Brain microvascular endothelial cell (primary cell): ENCODE measurements at regions not wholly inside any gene's neighbourhood (a gene's known extent, or its start where the extent isn't known, plus 50 kb on each side); places are given as distances from the start of the nearest gene placed in this dataset.

Experiments
- DNase-seq: peaks from one replicate; pipeline ENCODE4 v3.0.0-alpha.2; 2020
- H3K27ac ChIP-seq: fragments of 250-450 bp; sonication (Bioruptor Pico); 2 replicates; pipeline ENCODE4 v1.5.1; 2020; ENCODE audit warnings: mild to moderate bottlenecking, moderate library complexity
- H3K27me3 ChIP-seq: fragments of 250-450 bp; sonication (Bioruptor Pico); replicated peaks from 2 replicates; pipeline ENCODE4 v1.5.1; 2020; ENCODE audit warnings: mild to moderate bottlenecking
- H3K36me3 ChIP-seq: fragments of 250-450 bp; sonication (Bioruptor Pico); replicated peaks from 2 replicates; pipeline ENCODE4 v1.5.1; 2020; ENCODE audit warnings: mild to moderate bottlenecking
- H3K4me3 ChIP-seq: 2 replicates; pipeline ENCODE4 v1.5.1; 2011; ENCODE audit warnings: low read depth, mild to moderate bottlenecking, control low read depth, low read length, moderate library complexity
- CTCF ChIP-seq: IDR thresholded peaks from 2 replicates; pipeline ENCODE4 v1.5.1; 2011; ENCODE audit warnings: low read depth, mild to moderate bottlenecking, moderate library complexity, low read length, control low read depth, inconsistent platforms; ENCODE audit errors: missing control alignments
- in situ Hi-C: cut with HindIII; loops from 2 replicates; pipeline ENCODE4 v1.10.0; 2017; ENCODE audit warnings: low sequenced_read_pairs, low pct_ligation_motif_present

GRCh38 chr17:68803164-68803929 lies 151.8 kb downstream of the ABCA8 start:
- H3K27me3 ChIP-seq: no peaks in the 10 kb centered on the region
- no peak for TF ChIP-seq CTCF
- DNase-seq: no peak
- no peak overlapping the region for H3K4me3 ChIP-seq
- no peak overlapping the region for H3K27ac ChIP-seq
- no peaks in the 10 kb centered on the region for H3K36me3 ChIP-seq
- in situ Hi-C loops: no loop called here

- no peak for TF ChIP-seq CTCF
- Histone ChIP-seq H3K27me3 (no peaks in the 10 kb centered on the region), H3K27ac (no peak overlapping the region), H3K4me3 (no peak overlapping the region), H3K36me3 (no peaks in the 10 kb centered on the region)
- DNase-seq: no peak
- in situ Hi-C loops: no loop called here
Measured at GRCh38 chr17:68801335-68802247, 153.6 kb downstream of the ABCA8 start.

GRCh38 chr17:68800751-68801150 lies 154.4 kb downstream of the ABCA8 start:
- Histone ChIP-seq H3K36me3 (no peaks in the 10 kb centered on the region), H3K27me3 (no peaks in the 10 kb centered on the region), H3K27ac (no peak overlapping the region), H3K4me3 (no peak overlapping the region)
- in situ Hi-C loops: no loop called here
- DNase-seq: peak; percentile 35
- TF ChIP-seq CTCF: no peak

GRCh38 chr17:68794636-68795434 lies 160.4 kb downstream of the ABCA8 start:
- in situ Hi-C loops: loop anchor here (25.0 kb wide), 1 partner anchor 442 kb away; the partner anchor contains the start of gene ABCA10
- Histone ChIP-seq H3K36me3 (no peaks in the 10 kb centered on the region), H3K27me3 (no peaks in the 10 kb centered on the region), H3K4me3 (no peak overlapping the region), H3K27ac (peak overlapping the region; percentile 16)
- peak; percentile 41 for TF ChIP-seq CTCF
- DNase-seq: peak; percentile 20

GRCh38 chr17:68792873-68793272 lies 162.3 kb downstream of the ABCA8 start:
- in situ Hi-C loops: loop anchor here (25.0 kb wide), 1 partner anchor 444 kb away; the partner anchor contains the start of gene ABCA10
- no peak for DNase-seq
- Histone ChIP-seq H3K27ac (no peak overlapping the region), H3K36me3 (no peaks in the 10 kb centered on the region), H3K4me3 (no peak overlapping the region), H3K27me3 (no peaks in the 10 kb centered on the region)
- TF ChIP-seq CTCF: no peak
